GM23338 (cell line): ENCODE measurements at regions not wholly inside any gene's neighbourhood (a gene's known extent, or its start where the extent isn't known, plus 50 kb on each side); places are given as distances from the start of the nearest gene placed in this dataset.

Source experiments
- ATAC-seq: fragments of 200-7000 bp; cut with Tn5 transposase; 3 replicates; pipeline ENCODE4 v1.9.1; 2020
- DNase-seq: peaks from one replicate; pipeline ENCODE4 v3.0.0-alpha.2; 2015; ENCODE audit warnings: low spot score
- H2AFZ ChIP-seq: fragments of 200-600 bp; sonication (generic); 2 replicates; pipeline ENCODE4 v1.8.0; 2016; ENCODE audit warnings: antibody characterized with exemption, mild to moderate bottlenecking, moderate library complexity
- H3F3A ChIP-seq: fragments of 200-600 bp; sonication (generic); replicated peaks from 2 replicates; pipeline ENCODE4 v1.8.0; 2017; ENCODE audit warnings: antibody characterized with exemption, mixed run types, low read depth
- H3K27ac ChIP-seq: fragments of 200-600 bp; sonication (generic); 2 replicates; pipeline ENCODE4 v1.6.1; 2016; ENCODE audit warnings: low read depth
- H3K27me3 ChIP-seq: fragments of 200-600 bp; sonication (generic); 2 replicates; pipeline ENCODE4 v1.8.0; 2016; ENCODE audit warnings: mild to moderate bottlenecking, mixed run types, moderate library complexity; ENCODE audit not compliant: insufficient read depth
- H3K36me3 ChIP-seq: fragments of 200-600 bp; sonication (generic); 2 replicates; pipeline ENCODE4 v1.8.0; 2016; ENCODE audit warnings: mild to moderate bottlenecking; ENCODE audit not compliant: insufficient read depth
- H3K4me1 ChIP-seq: fragments of 200-600 bp; sonication (generic); 2 replicates; pipeline ENCODE4 v1.8.0; 2016; ENCODE audit warnings: mild to moderate bottlenecking, moderate library complexity; ENCODE audit not compliant: insufficient read depth
- H3K4me2 ChIP-seq: fragments of 200-600 bp; sonication (generic); 2 replicates; pipeline ENCODE4 v1.7.1; 2017; ENCODE audit warnings: mixed run types
- H3K4me3 ChIP-seq: fragments of 200-600 bp; sonication (generic); 2 replicates; pipeline ENCODE4 v1.6.1; 2016; ENCODE audit warnings: mixed run types
- H3K79me2 ChIP-seq: fragments of 200-600 bp; sonication (generic); replicated peaks from 2 replicates; pipeline ENCODE4 v1.8.0; 2017; ENCODE audit warnings: mild to moderate bottlenecking; ENCODE audit not compliant: insufficient read depth
- H3K9me2 ChIP-seq: fragments of 200-600 bp; sonication (generic); 2 replicates; pipeline ENCODE4 v1.8.0; 2017; ENCODE audit not compliant: insufficient read depth
- H4K20me1 ChIP-seq: fragments of 200-600 bp; sonication (generic); replicated peaks from 2 replicates; pipeline ENCODE4 v1.8.0; 2017; ENCODE audit warnings: mild to moderate bottlenecking; ENCODE audit not compliant: insufficient read depth
- H3K27ac Mint-ChIP-seq: 2 replicates; pipeline ENCODE4 v1.8.0; 2020; ENCODE audit warnings: inconsistent platforms, mild to moderate bottlenecking, moderate library complexity, mixed read lengths
- H3K27me3 Mint-ChIP-seq: 3 replicates; pipeline ENCODE4 v1.8.0; 2022; ENCODE audit warnings: low read depth, mild to moderate bottlenecking, moderate library complexity, mixed read lengths, inconsistent platforms; ENCODE audit not compliant: insufficient read depth, poor library complexity
- H3K36me3 Mint-ChIP-seq: 3 replicates; pipeline ENCODE4 v1.8.0; 2021; ENCODE audit warnings: low read depth, mild to moderate bottlenecking, inconsistent platforms, moderate library complexity, mixed read lengths
- H3K4me1 Mint-ChIP-seq: 3 replicates; pipeline ENCODE4 v1.8.0; 2020; ENCODE audit warnings: mild to moderate bottlenecking, inconsistent platforms, mixed read lengths
- H3K4me3 Mint-ChIP-seq: 3 replicates; pipeline ENCODE4 v1.8.0; 2021; ENCODE audit warnings: moderate library complexity, mild to moderate bottlenecking, inconsistent platforms, mixed read lengths
- H3K9me3 Mint-ChIP-seq: 3 replicates; pipeline ENCODE4 v1.8.0; 2020; ENCODE audit warnings: moderate library complexity, mild to moderate bottlenecking, inconsistent platforms, mixed read lengths
- EZH2 ChIP-seq: fragments of 200-600 bp; sonication (generic); IDR thresholded peaks from one replicate; pipeline ENCODE4 v1.8.0; 2017; ENCODE audit warnings: antibody characterized with exemption, mild to moderate bottlenecking, low read depth; ENCODE audit not compliant: unreplicated experiment
- JUNB ChIP-seq: IDR thresholded peaks from one replicate; pipeline ENCODE4 v1.6.1; 2016; ENCODE audit warnings: antibody characterized with exemption; ENCODE audit not compliant: unreplicated experiment
- NANOG ChIP-seq: IDR thresholded peaks from 2 replicates; pipeline ENCODE4 v1.6.1; 2016; ENCODE audit warnings: antibody characterized with exemption, borderline replicate concordance
- POLR2AphosphoS5 ChIP-seq: IDR thresholded peaks from 2 replicates; pipeline ENCODE4 v1.6.1; 2016; ENCODE audit warnings: antibody characterized with exemption, low read depth
- ZNF114 ChIP-seq: fragments of 250-450 bp; sonication (Bioruptor Pico); IDR thresholded peaks from 2 replicates; pipeline ENCODE4 v1.5.0; 2020; ENCODE audit warnings: mild to moderate bottlenecking, moderate library complexity
- TF ChIP-seq, protein P1 (sequence below): IDR thresholded peaks from one replicate; pipeline ENCODE4 v1.6.1; 2018; ENCODE audit warnings: antibody characterized with exemption; ENCODE audit not compliant: unreplicated experiment
- TF ChIP-seq, protein P2 (sequence below), 2 experiments: fragments of 200-600 bp in 1 of 2; sonication (generic) in 1 of 2; conservative IDR thresholded peaks; 2 replicates each; pipeline versions ENCODE4 v1.5.1 to v1.6.1; 2016 to 2017; ENCODE audit warnings: antibody characterized with exemption in 2 of 2, low read depth in 2 of 2, mild to moderate bottlenecking in 2 of 2, moderate library complexity in 1 of 2
- TF ChIP-seq, protein P3 (sequence below): IDR thresholded peaks from 2 replicates; pipeline ENCODE4 v1.6.1; 2016; ENCODE audit warnings: antibody characterized with exemption

DNA sequence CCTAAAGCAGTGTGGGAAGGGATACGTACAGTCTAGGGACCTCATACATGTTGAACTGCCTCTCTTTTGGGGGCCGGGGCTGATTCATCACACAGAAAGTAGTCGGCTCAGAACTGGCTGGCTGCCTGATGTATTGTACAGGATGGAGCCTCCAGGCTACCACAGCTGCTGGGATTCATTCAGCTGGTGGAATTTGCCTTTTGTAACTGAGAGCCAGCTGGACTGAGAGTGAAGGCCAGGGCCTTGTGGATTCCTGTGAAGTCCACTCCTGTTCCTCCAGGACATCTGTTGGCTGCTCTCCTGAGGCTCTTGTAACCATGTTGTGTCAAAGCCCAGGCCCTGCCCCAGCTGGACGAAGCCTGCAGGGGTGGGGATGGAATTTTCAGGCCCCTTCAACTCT lies 116.3 kb upstream of the PRICKLE1 start:
- no peak overlapping the region for H2AFZ ChIP-seq
- H3F3A ChIP-seq: no peaks in the 10 kb centered on the region
- DNase-seq: no peak
- H3K4me3 ChIP-seq: no peak overlapping the region
- ATAC-seq: no peak
- H3K4me2 ChIP-seq: no peak overlapping the region
- no peaks in the 10 kb centered on the region for H3K79me2 ChIP-seq
- H3K36me3 Mint-ChIP-seq: peaks cover 3% of the 10 kb centered on the region; the same call in 1 of the 3 replicates
- no peaks in the 10 kb centered on the region for H3K27me3 Mint-ChIP-seq
- H3K4me1 ChIP-seq: no peaks in the 10 kb centered on the region
- H3K27ac Mint-ChIP-seq: no peak overlapping the region
- no peaks in the 10 kb centered on the region for H3K36me3 ChIP-seq
- no peak overlapping the region for H3K4me3 Mint-ChIP-seq
- H3K9me3 Mint-ChIP-seq: no peaks in the 10 kb centered on the region; the same call in 2 of the 3 replicates
- H3K9me2 ChIP-seq: 0 out of 2 replicates have a peak, but pooled peaks cover 8% of the 10 kb centered on the region
- no peaks in the 10 kb centered on the region for H3K4me1 Mint-ChIP-seq
- TF ChIP-seq NANOG (no peak), JUNB (no peak), EZH2 (no peak), ZNF114 (CRISPR knock-in tag) (no peak), POLR2AphosphoS5 (no peak)
- TF ChIP-seq, protein P1, sequence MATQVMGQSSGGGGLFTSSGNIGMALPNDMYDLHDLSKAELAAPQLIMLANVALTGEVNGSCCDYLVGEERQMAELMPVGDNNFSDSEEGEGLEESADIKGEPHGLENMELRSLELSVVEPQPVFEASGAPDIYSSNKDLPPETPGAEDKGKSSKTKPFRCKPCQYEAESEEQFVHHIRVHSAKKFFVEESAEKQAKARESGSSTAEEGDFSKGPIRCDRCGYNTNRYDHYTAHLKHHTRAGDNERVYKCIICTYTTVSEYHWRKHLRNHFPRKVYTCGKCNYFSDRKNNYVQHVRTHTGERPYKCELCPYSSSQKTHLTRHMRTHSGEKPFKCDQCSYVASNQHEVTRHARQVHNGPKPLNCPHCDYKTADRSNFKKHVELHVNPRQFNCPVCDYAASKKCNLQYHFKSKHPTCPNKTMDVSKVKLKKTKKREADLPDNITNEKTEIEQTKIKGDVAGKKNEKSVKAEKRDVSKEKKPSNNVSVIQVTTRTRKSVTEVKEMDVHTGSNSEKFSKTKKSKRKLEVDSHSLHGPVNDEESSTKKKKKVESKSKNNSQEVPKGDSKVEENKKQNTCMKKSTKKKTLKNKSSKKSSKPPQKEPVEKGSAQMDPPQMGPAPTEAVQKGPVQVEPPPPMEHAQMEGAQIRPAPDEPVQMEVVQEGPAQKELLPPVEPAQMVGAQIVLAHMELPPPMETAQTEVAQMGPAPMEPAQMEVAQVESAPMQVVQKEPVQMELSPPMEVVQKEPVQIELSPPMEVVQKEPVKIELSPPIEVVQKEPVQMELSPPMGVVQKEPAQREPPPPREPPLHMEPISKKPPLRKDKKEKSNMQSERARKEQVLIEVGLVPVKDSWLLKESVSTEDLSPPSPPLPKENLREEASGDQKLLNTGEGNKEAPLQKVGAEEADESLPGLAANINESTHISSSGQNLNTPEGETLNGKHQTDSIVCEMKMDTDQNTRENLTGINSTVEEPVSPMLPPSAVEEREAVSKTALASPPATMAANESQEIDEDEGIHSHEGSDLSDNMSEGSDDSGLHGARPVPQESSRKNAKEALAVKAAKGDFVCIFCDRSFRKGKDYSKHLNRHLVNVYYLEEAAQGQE: no peak
- TF ChIP-seq, protein P2, sequence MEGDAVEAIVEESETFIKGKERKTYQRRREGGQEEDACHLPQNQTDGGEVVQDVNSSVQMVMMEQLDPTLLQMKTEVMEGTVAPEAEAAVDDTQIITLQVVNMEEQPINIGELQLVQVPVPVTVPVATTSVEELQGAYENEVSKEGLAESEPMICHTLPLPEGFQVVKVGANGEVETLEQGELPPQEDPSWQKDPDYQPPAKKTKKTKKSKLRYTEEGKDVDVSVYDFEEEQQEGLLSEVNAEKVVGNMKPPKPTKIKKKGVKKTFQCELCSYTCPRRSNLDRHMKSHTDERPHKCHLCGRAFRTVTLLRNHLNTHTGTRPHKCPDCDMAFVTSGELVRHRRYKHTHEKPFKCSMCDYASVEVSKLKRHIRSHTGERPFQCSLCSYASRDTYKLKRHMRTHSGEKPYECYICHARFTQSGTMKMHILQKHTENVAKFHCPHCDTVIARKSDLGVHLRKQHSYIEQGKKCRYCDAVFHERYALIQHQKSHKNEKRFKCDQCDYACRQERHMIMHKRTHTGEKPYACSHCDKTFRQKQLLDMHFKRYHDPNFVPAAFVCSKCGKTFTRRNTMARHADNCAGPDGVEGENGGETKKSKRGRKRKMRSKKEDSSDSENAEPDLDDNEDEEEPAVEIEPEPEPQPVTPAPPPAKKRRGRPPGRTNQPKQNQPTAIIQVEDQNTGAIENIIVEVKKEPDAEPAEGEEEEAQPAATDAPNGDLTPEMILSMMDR (conservative IDR thresholded peaks at IDR 0.05; ENCODE audit: low read depth in 2 of 2): no peak
- TF ChIP-seq, protein P3, sequence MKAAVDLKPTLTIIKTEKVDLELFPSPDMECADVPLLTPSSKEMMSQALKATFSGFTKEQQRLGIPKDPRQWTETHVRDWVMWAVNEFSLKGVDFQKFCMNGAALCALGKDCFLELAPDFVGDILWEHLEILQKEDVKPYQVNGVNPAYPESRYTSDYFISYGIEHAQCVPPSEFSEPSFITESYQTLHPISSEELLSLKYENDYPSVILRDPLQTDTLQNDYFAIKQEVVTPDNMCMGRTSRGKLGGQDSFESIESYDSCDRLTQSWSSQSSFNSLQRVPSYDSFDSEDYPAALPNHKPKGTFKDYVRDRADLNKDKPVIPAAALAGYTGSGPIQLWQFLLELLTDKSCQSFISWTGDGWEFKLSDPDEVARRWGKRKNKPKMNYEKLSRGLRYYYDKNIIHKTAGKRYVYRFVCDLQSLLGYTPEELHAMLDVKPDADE: no peak
- no peaks in the 10 kb centered on the region for H3K27me3 ChIP-seq
- no peaks in the 10 kb centered on the region for H4K20me1 ChIP-seq
- H3K27ac ChIP-seq: no peak overlapping the region

DNA sequence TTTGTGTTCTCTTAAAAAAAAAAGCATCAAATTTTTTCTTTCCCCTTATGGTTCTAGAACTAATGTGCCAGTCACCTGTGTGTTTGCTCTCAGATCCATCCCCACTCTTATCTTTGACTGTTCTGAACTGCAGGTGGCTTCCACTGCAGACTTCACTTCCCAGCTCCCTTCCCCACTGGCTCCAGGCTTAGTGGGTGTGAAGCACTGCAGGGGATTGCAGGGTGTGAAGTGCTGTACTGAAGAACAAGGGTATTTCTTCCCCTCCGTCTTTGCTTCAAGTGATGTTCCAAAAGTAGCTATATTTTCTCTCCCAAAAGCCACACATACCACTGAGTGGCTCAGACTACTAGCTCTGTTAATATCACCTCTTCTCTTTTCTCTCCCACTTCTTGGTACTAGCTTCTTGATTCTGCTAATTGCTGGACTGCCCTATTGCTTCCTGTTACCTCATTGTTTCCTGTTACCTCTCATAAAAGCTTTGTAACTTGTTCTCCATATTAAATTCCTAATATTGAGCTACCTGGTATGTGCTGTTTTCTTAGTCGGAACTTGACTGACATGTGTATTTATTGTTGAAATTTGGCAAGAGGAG lies 115.4 kb upstream of the PRICKLE1 start:
- no peak overlapping the region for H3K4me3 Mint-ChIP-seq
- H2AFZ ChIP-seq: no peak overlapping the region
- TF ChIP-seq, protein P3: no peak

More for the DNA sequence above, 115.4 kb upstream of the PRICKLE1 start:
- H3F3A ChIP-seq: no peaks in the 10 kb centered on the region
- no peaks in the 10 kb centered on the region for H4K20me1 ChIP-seq
- DNase-seq (no peak), ATAC-seq (no peak)
- Mint-ChIP-seq H3K27ac (no peak overlapping the region), H3K36me3 (peaks cover 3% of the 10 kb centered on the region; the same call in 1 of the 3 replicates), H3K9me3 (no peaks in the 10 kb centered on the region), H3K27me3 (no peaks in the 10 kb centered on the region), H3K4me1 (no peaks in the 10 kb centered on the region)
- H3K27me3 ChIP-seq: no peaks in the 10 kb centered on the region
- H3K36me3 ChIP-seq: no peaks in the 10 kb centered on the region
- no peak overlapping the region for H3K4me2 ChIP-seq
- H3K27ac ChIP-seq: no peak overlapping the region
- H3K79me2 ChIP-seq: no peaks in the 10 kb centered on the region
- no peak overlapping the region for H3K4me3 ChIP-seq
- H3K9me2 ChIP-seq: 0 out of 2 replicates have a peak, but pooled peaks cover 8% of the 10 kb centered on the region
- H3K4me1 ChIP-seq: no peaks in the 10 kb centered on the region
